Suprapubic skin (tissue), 4 donors: ENCODE measurements at regions not wholly inside any gene's neighbourhood (a gene's known extent, or its start where the extent isn't known, plus 50 kb on each side); places are given as distances from the start of the nearest gene placed in this dataset.
"Not testable (repeated sequence)": the region's sequence is repeated elsewhere in the genome, so short reads cannot be mapped to it uniquely, and the experiment has no call there.

Experiments
- DNase-seq, 2 donors: peaks; one replicate each; pipeline ENCODE4 v3.0.0-alpha.2; 2019; ENCODE audit warnings: low spot score in 2 of 2
- H3K27ac ChIP-seq: fragments of 200-600 bp; sonication (generic); one replicate; pipeline ENCODE4 v1.5.1; 2019
- H3K27me3 ChIP-seq: fragments of 200-600 bp; sonication (generic); one replicate; pipeline ENCODE4 v1.5.1; 2019
- H3K36me3 ChIP-seq: fragments of 200-600 bp; sonication (generic); one replicate; pipeline ENCODE4 v1.5.1; 2019
- H3K4me1 ChIP-seq: fragments of 200-600 bp; sonication (generic); one replicate; pipeline ENCODE4 v1.5.1; 2019
- H3K4me3 ChIP-seq: fragments of 200-600 bp; sonication (generic); one replicate; pipeline ENCODE4 v1.5.1; 2019; ENCODE audit warnings: mild to moderate bottlenecking
- H3K9me3 ChIP-seq: fragments of 200-600 bp; sonication (generic); one replicate; pipeline ENCODE4 v1.5.1; 2019
- EP300 ChIP-seq: sonication (generic); formaldehyde crosslinking; IDR thresholded peaks from one replicate; pipeline ENCODE4 v1.6.1; 2017; ENCODE audit warnings: antibody characterized with exemption
- POLR2A ChIP-seq, 2 donors: fragments of 450-650 bp; IDR thresholded peaks; one replicate each; pipeline ENCODE4 v1.6.1; 2017; ENCODE audit warnings: antibody characterized with exemption in 2 of 2, mild to moderate bottlenecking in 2 of 2, moderate library complexity in 2 of 2
- POLR2AphosphoS5 ChIP-seq, 3 donors: sonication (generic); formaldehyde crosslinking; IDR thresholded peaks; one replicate each; pipeline ENCODE4 v1.6.1; 2017; ENCODE audit warnings: antibody characterized with exemption in 3 of 3
- WGBS: methylation state at CpG from one replicate; pipeline ENCODE4 v1.1.5; 2018; 5-methylcytosine and 5-hydroxymethylcytosine counted together
- TF ChIP-seq, protein P1 (sequence below), 2 donors: fragments of 200-600 bp in 1 of 2; fragments of 450-650 bp in 1 of 2; sonication (generic) in 1 of 2; IDR thresholded peaks; one replicate each; pipeline ENCODE4 v1.5.1; 2016 to 2019; ENCODE audit warnings: antibody characterized with exemption in 2 of 2, mild to moderate bottlenecking in 1 of 2, moderate library complexity in 1 of 2

DNA sequence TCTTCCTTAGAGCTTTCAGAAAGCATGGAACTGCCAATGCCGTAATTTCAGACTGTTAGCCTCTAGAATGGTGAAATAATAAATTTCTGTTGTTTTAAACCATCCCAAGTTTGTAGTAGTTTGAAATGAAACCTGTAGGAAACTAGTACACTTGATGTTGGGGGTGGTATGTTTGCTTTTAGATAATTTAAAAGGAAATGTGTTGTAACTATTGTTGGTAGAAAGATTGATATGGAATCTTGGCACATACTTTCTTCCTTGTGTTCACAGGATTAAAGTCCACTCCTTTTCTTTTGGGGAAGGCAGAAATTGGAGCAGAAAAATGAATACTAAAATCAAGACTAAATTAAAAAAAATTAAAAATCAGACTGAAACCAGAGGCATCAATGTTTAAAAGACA lies 66.0 kb upstream of the ARRDC3 start:
- DNase-seq = no peak
- H3K9me3 ChIP-seq = no peaks in the 10 kb centered on the region
- no peaks in the 10 kb centered on the region for H3K36me3 ChIP-seq
- H3K4me1 ChIP-seq = no peaks in the 10 kb centered on the region
- H3K27me3 ChIP-seq = no peaks in the 10 kb centered on the region
- no peak for TF ChIP-seq POLR2AphosphoS5 (IDR thresholded peaks at IDR 0.05)
- no peak for TF ChIP-seq EP300
- TF ChIP-seq, protein P1, sequence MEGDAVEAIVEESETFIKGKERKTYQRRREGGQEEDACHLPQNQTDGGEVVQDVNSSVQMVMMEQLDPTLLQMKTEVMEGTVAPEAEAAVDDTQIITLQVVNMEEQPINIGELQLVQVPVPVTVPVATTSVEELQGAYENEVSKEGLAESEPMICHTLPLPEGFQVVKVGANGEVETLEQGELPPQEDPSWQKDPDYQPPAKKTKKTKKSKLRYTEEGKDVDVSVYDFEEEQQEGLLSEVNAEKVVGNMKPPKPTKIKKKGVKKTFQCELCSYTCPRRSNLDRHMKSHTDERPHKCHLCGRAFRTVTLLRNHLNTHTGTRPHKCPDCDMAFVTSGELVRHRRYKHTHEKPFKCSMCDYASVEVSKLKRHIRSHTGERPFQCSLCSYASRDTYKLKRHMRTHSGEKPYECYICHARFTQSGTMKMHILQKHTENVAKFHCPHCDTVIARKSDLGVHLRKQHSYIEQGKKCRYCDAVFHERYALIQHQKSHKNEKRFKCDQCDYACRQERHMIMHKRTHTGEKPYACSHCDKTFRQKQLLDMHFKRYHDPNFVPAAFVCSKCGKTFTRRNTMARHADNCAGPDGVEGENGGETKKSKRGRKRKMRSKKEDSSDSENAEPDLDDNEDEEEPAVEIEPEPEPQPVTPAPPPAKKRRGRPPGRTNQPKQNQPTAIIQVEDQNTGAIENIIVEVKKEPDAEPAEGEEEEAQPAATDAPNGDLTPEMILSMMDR (IDR thresholded peaks at IDR 0.05) = no peak
- no peak for TF ChIP-seq POLR2A (IDR thresholded peaks at IDR 0.05)
- no peak overlapping the region for H3K4me3 ChIP-seq
- WGBS = 96% methylated on average over 1 of the region's 1 CpG
- no peak overlapping the region for H3K27ac ChIP-seq

DNA sequence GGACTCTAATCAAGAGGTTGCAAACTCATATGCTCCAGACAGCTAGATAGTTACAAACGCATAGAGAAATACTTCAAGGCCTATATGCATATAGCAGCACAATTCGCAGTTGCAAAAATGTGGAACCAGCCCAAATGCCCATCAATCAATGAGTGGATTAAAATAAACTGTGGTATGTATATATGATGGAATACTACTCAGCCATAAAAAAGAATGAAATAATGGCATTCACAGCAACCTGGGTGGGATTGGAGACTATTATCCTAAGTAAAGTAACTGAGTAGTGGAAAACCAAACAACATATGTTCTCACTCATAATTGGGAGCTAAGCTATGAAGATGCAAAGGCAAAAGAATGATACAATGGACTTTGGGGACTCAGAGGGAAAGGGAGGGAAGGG lies 65.0 kb upstream of the ARRDC3 start:
- DNase-seq, H3K9me3 ChIP-seq, H3K36me3 ChIP-seq, H3K27ac ChIP-seq, H3K4me1 ChIP-seq, H3K4me3 ChIP-seq, H3K27me3 ChIP-seq: not testable (repeated sequence)
- WGBS = 97% methylated on average over 2 of the region's 2 CpGs

DNA sequence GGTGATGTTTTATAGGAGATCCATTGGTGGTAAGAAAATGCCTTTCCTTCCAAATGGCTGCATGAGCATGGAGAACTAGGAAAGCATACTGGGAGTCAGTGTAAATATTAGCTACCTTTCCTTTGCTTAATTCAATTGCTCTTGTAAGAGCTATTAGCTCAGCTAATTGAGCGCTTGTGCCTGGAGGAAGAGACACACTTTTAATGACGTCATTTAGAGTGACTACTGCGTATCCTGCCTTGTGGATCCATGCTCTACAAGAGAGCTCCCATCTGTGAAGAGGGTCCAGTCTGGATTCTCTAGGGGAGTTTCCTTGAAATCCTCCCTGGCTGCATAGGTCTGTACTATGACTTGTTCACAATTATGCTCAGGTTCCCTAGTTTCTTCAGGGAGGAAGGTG lies 63.8 kb upstream of the ARRDC3 start:
- not testable (repeated sequence) for H3K36me3 ChIP-seq, H3K27ac ChIP-seq, H3K4me1 ChIP-seq, H3K9me3 ChIP-seq, H3K4me3 ChIP-seq, H3K27me3 ChIP-seq, DNase-seq
- 77% methylated on average over 3 of the region's 3 CpGs for WGBS

DNA sequence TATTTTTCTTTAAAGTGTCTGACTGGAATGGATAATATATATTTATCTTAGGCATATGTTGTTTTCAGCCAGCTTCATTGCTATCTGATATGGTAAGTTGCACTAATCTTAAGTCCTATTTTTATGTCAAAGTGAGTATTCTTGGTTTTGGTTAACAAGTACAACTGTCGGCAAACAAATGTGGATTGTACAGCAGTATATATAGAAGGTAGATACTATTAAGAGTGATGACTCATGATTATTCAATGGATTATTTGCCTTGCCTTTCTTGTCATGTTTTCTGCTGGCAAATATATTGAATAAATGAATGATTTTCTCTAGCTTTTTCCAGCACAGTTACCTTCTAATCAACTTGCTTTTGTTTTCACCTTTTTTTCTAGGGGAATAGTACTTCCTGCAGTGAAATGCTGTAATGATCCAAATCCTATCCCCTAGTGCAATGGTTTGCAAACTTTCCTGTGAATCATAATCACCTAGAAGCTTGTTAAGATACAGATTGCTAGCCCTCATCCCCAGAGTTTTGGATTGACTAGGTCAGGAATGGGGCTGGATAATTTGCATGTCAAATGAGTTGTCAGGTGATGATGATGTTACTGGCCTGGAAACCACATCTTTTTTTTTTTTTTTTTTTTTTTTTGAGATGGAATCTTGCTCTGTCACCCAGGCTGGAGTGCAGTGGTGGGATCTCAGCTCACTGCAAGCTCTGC lies 60.8 kb upstream of the ARRDC3 start:
- Histone ChIP-seq H3K27ac (no peak overlapping the region), H3K9me3 (no peaks in the 10 kb centered on the region), H3K36me3 (no peaks in the 10 kb centered on the region), H3K4me3 (no peak overlapping the region), H3K27me3 (no peaks in the 10 kb centered on the region), H3K4me1 (no peaks in the 10 kb centered on the region)
- no peak for TF ChIP-seq POLR2A (IDR thresholded peaks at IDR 0.05)
- TF ChIP-seq, protein P1 (IDR thresholded peaks at IDR 0.05) = no peak
- TF ChIP-seq POLR2AphosphoS5 (IDR thresholded peaks at IDR 0.05) = no peak
- TF ChIP-seq EP300 = no peak
- DNase-seq = no peak
- 84% methylated on average over 1 of the region's 1 CpG for whole genome bisulfite sequencing

DNA sequence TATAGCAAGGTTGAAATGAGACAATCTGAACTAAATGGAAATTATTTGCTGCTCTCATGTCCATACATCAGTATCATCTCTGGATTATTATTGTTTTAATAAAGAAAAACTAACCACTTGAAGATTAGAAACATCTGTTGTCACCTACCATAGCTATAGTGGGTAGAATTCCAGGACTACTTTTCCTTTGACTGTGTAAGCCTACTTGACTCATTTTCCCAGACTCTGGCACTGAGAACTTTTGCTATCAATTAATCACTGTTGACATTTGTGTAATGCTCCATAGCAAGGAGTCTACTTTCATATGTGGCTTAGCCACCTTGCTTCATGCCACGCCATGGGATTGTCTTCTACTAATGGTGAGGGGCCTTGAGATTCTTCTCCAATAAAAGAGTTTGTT lies 59.9 kb upstream of the ARRDC3 start:
- TF ChIP-seq, protein P1 (IDR thresholded peaks at IDR 0.05) = no peak
- TF ChIP-seq POLR2A (IDR thresholded peaks at IDR 0.05) (no peak), POLR2AphosphoS5 (IDR thresholded peaks at IDR 0.05) (no peak), EP300 (no peak)
- no peak for DNase-seq
- WGBS = 94% methylated on average over 1 of the region's 1 CpG
- Histone ChIP-seq H3K27me3 (no peaks in the 10 kb centered on the region), H3K9me3 (no peaks in the 10 kb centered on the region), H3K27ac (no peak overlapping the region), H3K4me1 (no peaks in the 10 kb centered on the region), H3K36me3 (no peaks in the 10 kb centered on the region), H3K4me3 (no peak overlapping the region)

DNA sequence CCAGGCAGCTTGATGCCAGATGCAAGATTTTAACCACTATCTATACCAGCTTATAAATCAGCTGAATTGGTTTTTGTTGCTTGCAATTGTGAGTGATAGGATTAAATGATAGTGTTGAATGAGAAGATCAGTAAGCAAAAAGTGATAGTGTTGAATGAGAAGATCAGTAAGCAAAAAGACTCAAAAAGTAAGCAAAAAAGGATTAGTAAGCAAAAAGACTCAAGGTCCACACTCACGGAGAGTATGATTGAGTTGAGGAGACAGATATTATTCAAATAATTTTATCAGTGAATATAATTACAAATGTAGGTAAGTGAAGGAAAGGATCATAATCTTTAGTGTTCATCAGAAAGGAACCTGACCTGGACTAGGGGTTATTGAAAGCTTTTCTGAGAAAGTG lies 58.0 kb upstream of the ARRDC3 start:
- Histone ChIP-seq H3K36me3 (no peaks in the 10 kb centered on the region), H3K9me3 (no peaks in the 10 kb centered on the region), H3K4me1 (no peaks in the 10 kb centered on the region), H3K4me3 (no peak overlapping the region), H3K27me3 (no peaks in the 10 kb centered on the region), H3K27ac (no peak overlapping the region)
- DNase-seq = no peak
- TF ChIP-seq POLR2AphosphoS5 (IDR thresholded peaks at IDR 0.05) = no peak
- TF ChIP-seq, protein P1 (IDR thresholded peaks at IDR 0.05) = no peak
- 91% methylated on average over 1 of the region's 1 CpG for WGBS
